K562 (cell line): ENCODE measurements at regions not wholly inside any gene's neighbourhood (a gene's known extent, or its start where the extent isn't known, plus 50 kb on each side); places are given as distances from the start of the nearest gene placed in this dataset.

Source experiments
- ATAC-seq: fragments of 200-7000 bp; cut with Tn5 transposase; 3 replicates; pipeline ENCODE4 v1.9.1; 2020; ENCODE audit warnings: moderate library complexity
- BruUV-seq: library from RNA; stranded (reverse); fragments of 400-500 nt; replicated peaks from 2 replicates; lab custom pipeline; 2021; lab: Mats Ljungman, UMichigan
- CTCF ChIA-PET: fragments of 300-600 bp; formaldehyde crosslinking; extraction: SDS; loops from one replicate; lab custom pipeline; 2021; ENCODE audit warnings: low intra/inter-chr PET ratio; lab: Yijun Ruan, JAX
- POLR2A ChIA-PET: fragments of 300-600, 350-650 bp; sonication (Branson Sonifier 250); formaldehyde crosslinking; extraction: SDS; loops from one replicate; lab custom pipeline; 2021; ENCODE audit warnings: antibody characterized with exemption, inconsistent platforms; lab: Yijun Ruan, JAX
- DNase-seq, 4 experiments: peaks; one replicate each; pipeline versions ENCODE4 v3.0.0 to v3.0.0-alpha.2; 2011 to 2018; ENCODE audit warnings: low spot score in 3 of 4, mixed read lengths in 3 of 4; ENCODE audit errors: extremely low read depth in 1 of 4
- FAIRE-seq: peaks from 2 replicates; lab custom pipeline; 2011; peaks lifted over from hg19 to GRCh38; lab: Jason Lieb, UNC
- H2AFZ ChIP-seq: 2 replicates; pipeline ENCODE4 v1.6.0; 2011; ENCODE audit warnings: low read depth, low read length, control low read depth, inconsistent platforms
- H3K27ac ChIP-seq: fragments of 200-600 bp; 3 replicates; pipeline ENCODE4 v1.8.0; 2011; ENCODE audit warnings: low read depth, mild to moderate bottlenecking, control low read depth, inconsistent platforms, low read length, moderate library complexity, mixed read lengths; ENCODE audit errors: extremely low read depth
- H3K27me3 ChIP-seq, 2 experiments: fragments of 300-600 bp in 1 of 2; 2 replicates in 1 of 2; 3 replicates in 1 of 2; pipeline versions ENCODE4 v1.6.0 to v1.8.0; 2011; ENCODE audit warnings: inconsistent platforms in 2 of 2, low read length in 2 of 2, mild to moderate bottlenecking in 1 of 2, mixed read lengths in 1 of 2, moderate library complexity in 1 of 2; ENCODE audit not compliant: control insufficient read depth in 2 of 2, insufficient read depth in 2 of 2
- H3K36me3 ChIP-seq: fragments of 300-600 bp; 3 replicates; pipeline ENCODE4 v1.8.0; 2011; ENCODE audit warnings: mild to moderate bottlenecking, low read length, inconsistent platforms; ENCODE audit not compliant: control insufficient read depth, insufficient read depth
- H3K4me1 ChIP-seq, 2 experiments: fragments of 200-600 bp in 1 of 2; replicated peaks in 1 of 2; 2 replicates in 1 of 2; 3 replicates in 1 of 2; pipeline versions ENCODE4 v1.5.1 to v1.8.0; 2011; ENCODE audit warnings: inconsistent platforms in 2 of 2, low read length in 2 of 2, mild to moderate bottlenecking in 1 of 2, mixed read lengths in 1 of 2, moderate library complexity in 1 of 2; ENCODE audit not compliant: control insufficient read depth in 2 of 2, insufficient read depth in 2 of 2
- H3K4me2 ChIP-seq: 2 replicates; pipeline ENCODE4 v1.6.1; 2011; ENCODE audit warnings: low read length, control low read depth, inconsistent platforms, mixed read lengths; ENCODE audit not compliant: insufficient read depth
- H3K4me3 ChIP-seq: fragments of 200-600 bp; sonication (generic), shearing (Covaris generic); 2 replicates; pipeline ENCODE4 v1.5.1; 2016; ENCODE audit warnings: control low read depth, inconsistent platforms
- H3K79me2 ChIP-seq: fragments of 200-600 bp; 3 replicates; pipeline ENCODE4 v1.8.0; 2011; ENCODE audit warnings: low read length, inconsistent platforms; ENCODE audit not compliant: control insufficient read depth, insufficient read depth
- H3K9ac ChIP-seq, 2 experiments: 2 replicates each; pipeline versions ENCODE4 v1.6.0 to v1.6.1; 2011; ENCODE audit warnings: low read depth in 2 of 2, low read length in 2 of 2, control low read depth in 1 of 2, inconsistent platforms in 1 of 2, mild to moderate bottlenecking in 1 of 2, mixed read lengths in 1 of 2; ENCODE audit not compliant: insufficient read depth in 1 of 2
- H3K9me1 ChIP-seq: one replicate; pipeline ENCODE4 v1.6.0; 2011; ENCODE audit warnings: inconsistent platforms, mild to moderate bottlenecking, low read length, moderate library complexity; ENCODE audit not compliant: control insufficient read depth, insufficient read depth
- H3K9me3 ChIP-seq: replicated peaks from 2 replicates; pipeline ENCODE4 v1.5.1; 2011; ENCODE audit warnings: low read depth, low read length, inconsistent platforms; ENCODE audit not compliant: control insufficient read depth, insufficient read depth
- H4K20me1 ChIP-seq: replicated peaks from 2 replicates; pipeline ENCODE4 v1.6.1; 2011; ENCODE audit warnings: low read length, inconsistent platforms, mixed read lengths; ENCODE audit not compliant: control insufficient read depth, insufficient read depth
- FUS ChIP-seq: fragments of 200-400 bp; formaldehyde crosslinking; optimal IDR thresholded peaks from 2 replicates; pipeline ENCODE3; 2017; ENCODE audit warnings: low read depth, low read length
- MYC ChIP-seq, 2 experiments: fragments of 250-450 bp in 1 of 2; sonication (Bioruptor Pico) in 1 of 2; IDR thresholded peaks; 2 replicates each; pipeline versions ENCODE4 v1.5.1 to v1.6.1; 2012 to 2021; ENCODE audit warnings: low read depth in 2 of 2, borderline replicate concordance in 1 of 2, improper control_type of control experiment in 1 of 2, low read length in 1 of 2, mild to moderate bottlenecking in 1 of 2, moderate library complexity in 1 of 2
- NCOA1 ChIP-seq: fragments of 450-650 bp; IDR thresholded peaks from 2 replicates; pipeline ENCODE4 v1.6.1; 2016; ENCODE audit warnings: low read depth
- PPARD ChIP-seq: fragments of 250-450 bp; sonication (Bioruptor Pico); IDR thresholded peaks from 2 replicates; pipeline ENCODE4 v1.8.0; 2022; ENCODE audit warnings: inconsistent platforms, mild to moderate bottlenecking, moderate library complexity
- WGBS: fragments of 100-300 bp; shearing (Covaris generic); methylation state at CpG from one replicate; pipeline ENCODE4 v1.1.6; 2016; ENCODE audit warnings: low coverage, mixed read lengths; ENCODE audit not compliant: insufficient coverage; ENCODE audit errors: missing lambda C conversion rate; 5-methylcytosine and 5-hydroxymethylcytosine counted together
- in situ Hi-C: fragments of 300-500 bp; cut with MboI; formaldehyde crosslinking; loops from 4 replicates; pipeline ENCODE4 v1.15.0; 2018; ENCODE audit warnings: inconsistent platforms, mixed read lengths
- intact Hi-C: fragments of 100-400 bp; cut with micrococcal nuclease; formaldehyde crosslinking; loops from 2 replicates; pipeline ENCODE4 v1.14.2; 2022
- TF ChIP-seq, protein P1 (sequence below): fragments of 450-650 bp; formaldehyde crosslinking; IDR thresholded peaks from 2 replicates; pipeline ENCODE4 v1.4.0; 2020; ENCODE audit warnings: mild to moderate bottlenecking, moderate library complexity

GRCh38 chr12:125856896-125857295 lies 791.7 kb downstream of the AACS start:
- no peaks in the 10 kb centered on the region for H3K9me3 ChIP-seq
- ChIA-PET CTCF (no interaction called here), POLR2A (no interaction called here)
- BruUV-seq = no TSS peak
- WGBS = 0% methylated on average over 3 of the region's 3 CpGs
- no peaks in the 10 kb centered on the region for H3K4me1 ChIP-seq
- DNase-seq = no peak
- H3K9ac ChIP-seq = no peak overlapping the region
- FAIRE-seq = no peak
- H4K20me1 ChIP-seq = no peaks in the 10 kb centered on the region
- intact Hi-C loops (no loop called here), in situ Hi-C loops (no loop called here)
- no peaks in the 10 kb centered on the region for H3K36me3 ChIP-seq
- H3K4me3 ChIP-seq = no peak overlapping the region
- no peaks in the 10 kb centered on the region for H3K9me1 ChIP-seq
- H3K27ac ChIP-seq = no peak overlapping the region
- TF ChIP-seq NCOA1 (no peak), PPARD (CRISPR knock-in tag) (no peak), MYC (IDR thresholded peaks at IDR 0.05; ENCODE audit: low read depth, low read length) (no peak), MYC (CRISPR knock-in tag; IDR thresholded peaks at IDR 0.05; ENCODE audit: borderline replicate concordance, low read depth) (no peak), FUS (no peak)
- TF ChIP-seq, protein P1, sequence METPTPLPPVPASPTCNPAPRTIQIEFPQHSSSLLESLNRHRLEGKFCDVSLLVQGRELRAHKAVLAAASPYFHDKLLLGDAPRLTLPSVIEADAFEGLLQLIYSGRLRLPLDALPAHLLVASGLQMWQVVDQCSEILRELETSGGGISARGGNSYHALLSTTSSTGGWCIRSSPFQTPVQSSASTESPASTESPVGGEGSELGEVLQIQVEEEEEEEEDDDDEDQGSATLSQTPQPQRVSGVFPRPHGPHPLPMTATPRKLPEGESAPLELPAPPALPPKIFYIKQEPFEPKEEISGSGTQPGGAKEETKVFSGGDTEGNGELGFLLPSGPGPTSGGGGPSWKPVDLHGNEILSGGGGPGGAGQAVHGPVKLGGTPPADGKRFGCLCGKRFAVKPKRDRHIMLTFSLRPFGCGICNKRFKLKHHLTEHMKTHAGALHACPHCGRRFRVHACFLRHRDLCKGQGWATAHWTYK (CRISPR knock-in tag) = no peak
- no peaks in the 10 kb centered on the region for H3K27me3 ChIP-seq
- no peak overlapping the region for H2AFZ ChIP-seq
- no peak overlapping the region for H3K4me2 ChIP-seq
- no peaks in the 10 kb centered on the region for H3K79me2 ChIP-seq
- ATAC-seq = no peak
